GM18870 (cell line): ENCODE measurements at regions not wholly inside any gene's neighbourhood (a gene's known extent, or its start where the extent isn't known, plus 50 kb on each side); places are given as distances from the start of the nearest gene placed in this dataset.

Experiments
- ATAC-seq: cut with Tn5 transposase; IDR thresholded peaks from one replicate; pipeline ENCODE4 v1.9.1; 2021; ENCODE audit warnings: moderate library complexity; ENCODE audit not compliant: unreplicated experiment

GRCh38 chr12:105912882-105913678, 225.7 kb downstream of the NUAK1 start:
- ATAC-seq: no peak

- ATAC-seq: no peak
Measured at GRCh38 chr12:105915997-105916759, 222.6 kb downstream of the NUAK1 start.

- ATAC-seq: no peak
Measured at GRCh38 chr12:105916760-105917039, 222.1 kb downstream of the NUAK1 start.

- no peak for ATAC-seq
Measured at GRCh38 chr12:105920161-105920684, 218.5 kb downstream of the NUAK1 start.

- ATAC-seq: no peak
Measured at GRCh38 chr12:105921055-105921454, 217.7 kb downstream of the NUAK1 start.

GRCh38 chr12:105921872-105922669, 216.7 kb downstream of the NUAK1 start:
- no peak for ATAC-seq

- ATAC-seq: no peak
Measured at GRCh38 chr12:105922670-105923102, 216.1 kb downstream of the NUAK1 start.

- no peak for ATAC-seq
Measured at GRCh38 chr12:105924526-105925208, 214.1 kb downstream of the NUAK1 start.

GRCh38 chr12:105927564-105927963, 211.2 kb downstream of the NUAK1 start:
- ATAC-seq: no peak

GRCh38 chr12:105928436-105928835, 210.3 kb downstream of the NUAK1 start:
- ATAC-seq: no peak

GRCh38 chr12:105929192-105929591, 209.6 kb downstream of the NUAK1 start:
- no peak for ATAC-seq

GRCh38 chr12:105930557-105931503, 207.9 kb downstream of the NUAK1 start:
- no peak for ATAC-seq

- ATAC-seq: no peak
Measured at GRCh38 chr12:105931762-105932570, 206.8 kb downstream of the NUAK1 start.

- no peak for ATAC-seq
Measured at GRCh38 chr12:105933671-105934665, 204.8 kb downstream of the NUAK1 start.

GRCh38 chr12:105935106-105935505, 203.6 kb downstream of the NUAK1 start:
- ATAC-seq: no peak

- no peak for ATAC-seq
Measured at GRCh38 chr12:105935981-105936380, 202.8 kb downstream of the NUAK1 start.

- ATAC-seq: no peak
Measured at GRCh38 chr12:105936496-105936895, 202.3 kb downstream of the NUAK1 start.

GRCh38 chr12:105937009-105937408, 201.7 kb downstream of the NUAK1 start:
- no peak for ATAC-seq
